Left lobe of liver (tissue), 2 donors: ENCODE measurements at regions not wholly inside any gene's neighbourhood (a gene's known extent, or its start where the extent isn't known, plus 50 kb on each side); places are given as distances from the start of the nearest gene placed in this dataset.

Experiments
- ATAC-seq: fragments of 200-7000 bp; cut with Tn5 transposase; one replicate; pipeline ENCODE4 v1.9.1; 2020; ENCODE audit warnings: mild to moderate bottlenecking, moderate library complexity
- DNase-seq: peaks from one replicate; pipeline ENCODE4 v3.0.0-alpha.2; 2020; ENCODE audit warnings: low spot score
- donor health status: DM: no; HTN: no; CAD: no; lungs with moderate emphysema.
- donor health status: DM: no; HTN: yes; CAD: no.

DNA sequence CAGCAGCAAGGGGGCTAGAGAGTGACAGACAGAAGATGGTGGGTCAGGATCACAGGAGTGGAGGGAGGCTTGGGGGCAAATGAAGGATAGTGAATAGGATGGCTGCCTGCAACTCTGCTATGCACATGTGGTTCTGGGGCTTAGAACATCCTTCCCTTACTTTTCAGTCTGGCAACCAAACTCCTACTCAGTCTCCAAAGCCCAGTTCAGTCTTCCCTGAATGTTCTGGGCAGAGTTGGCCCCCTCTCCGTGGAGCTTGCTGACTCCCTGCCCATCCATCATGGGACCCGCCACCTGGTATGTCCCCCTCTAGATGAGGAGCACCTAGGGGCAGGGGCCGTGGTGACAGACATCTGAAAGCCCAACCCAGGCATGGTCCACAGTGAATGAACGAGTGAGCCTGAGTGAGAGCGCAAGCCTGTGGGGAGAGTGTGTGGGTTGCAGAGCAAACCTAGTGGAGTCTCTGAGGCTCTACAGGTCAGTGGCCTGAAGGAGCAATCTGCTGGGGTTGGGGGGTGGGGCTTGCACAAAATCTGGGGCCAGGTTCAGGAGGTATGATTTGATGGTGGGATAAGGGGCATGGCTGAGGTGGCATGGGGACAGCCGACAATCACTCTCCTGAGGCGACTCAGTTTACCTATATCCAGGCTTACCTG, 180.6 kb downstream of the FGF18 start:
- no peak for DNase-seq
- no peak for ATAC-seq

DNA sequence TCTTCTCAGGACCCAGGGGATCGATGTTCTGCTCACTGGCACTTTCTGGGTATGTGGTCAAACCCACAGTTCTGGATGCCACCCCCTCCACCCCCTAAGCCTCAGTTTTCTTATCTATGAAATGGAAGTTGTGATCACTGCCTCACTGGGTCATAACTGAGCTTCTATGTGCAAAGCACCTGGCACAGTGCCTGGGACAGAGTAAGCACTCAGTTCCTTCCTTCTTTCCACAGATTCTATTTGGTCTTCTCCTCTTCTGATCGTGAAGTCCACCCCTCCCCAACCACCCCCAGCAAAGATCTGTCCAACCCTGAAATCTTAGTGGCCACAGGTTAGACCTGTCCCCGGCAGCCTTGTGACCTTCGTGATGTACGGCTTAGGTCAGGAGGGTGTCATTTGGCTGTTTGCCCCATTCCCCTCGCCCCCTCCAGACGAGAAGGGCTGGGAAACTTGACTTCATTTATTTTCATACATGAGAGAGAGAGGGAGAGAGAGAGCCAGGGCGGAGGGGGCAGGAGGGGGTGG, 181.4 kb downstream of the FGF18 start:
- DNase-seq, result no peak

DNA sequence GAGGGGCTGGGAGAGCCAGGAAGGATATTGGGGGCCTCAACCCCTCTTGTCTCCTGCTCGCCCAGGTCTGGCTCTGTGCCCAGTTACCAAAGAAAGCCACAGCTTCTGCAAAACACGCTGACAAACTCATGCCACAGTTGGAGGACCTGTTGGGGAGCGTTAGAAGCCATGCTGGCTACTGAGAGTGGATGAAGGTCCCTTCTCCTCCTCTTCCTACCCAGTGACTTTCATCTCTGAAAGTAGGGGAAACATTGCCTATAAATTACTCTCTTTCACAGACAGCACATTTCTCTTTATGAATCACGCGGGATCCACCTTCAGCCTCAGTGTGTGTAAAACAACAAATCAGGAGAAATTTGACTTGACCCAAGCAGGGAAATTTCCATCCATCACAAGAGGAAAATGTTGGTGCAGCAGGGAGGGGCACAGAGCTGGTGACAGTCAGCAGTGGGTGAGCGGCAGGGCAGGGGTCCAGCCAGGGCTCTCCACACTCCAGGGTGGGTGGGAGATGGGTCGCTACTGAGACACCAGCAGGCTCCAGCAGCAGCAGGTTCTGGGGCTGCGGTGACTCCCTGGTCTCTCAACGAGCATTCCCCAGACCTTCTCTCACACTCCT, 181.9 kb downstream of the FGF18 start:
- no peak for ATAC-seq
- DNase-seq, result no peak

More for the DNA sequence above, 181.4 kb downstream of the FGF18 start:
- ATAC-seq, result no peak

DNA sequence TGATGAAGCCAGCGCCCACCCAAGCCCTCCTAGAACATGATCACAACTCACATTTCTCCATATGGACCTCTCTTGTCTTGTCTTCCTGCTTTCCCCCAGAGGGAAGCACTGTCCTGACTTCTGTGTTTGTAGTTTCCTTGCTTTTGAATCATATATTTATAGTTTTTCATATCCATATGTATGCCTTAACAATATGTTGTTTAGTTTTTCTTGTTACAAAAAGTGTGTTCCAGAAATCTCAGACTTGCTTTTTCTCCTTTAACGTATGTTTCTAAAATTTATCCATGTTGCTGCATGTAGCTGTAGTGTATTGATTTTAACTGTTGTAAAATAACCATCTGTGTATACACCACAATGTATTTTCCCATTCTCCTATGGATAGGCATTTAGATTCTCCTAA, 182.0 kb upstream of the SMIM23 start:
- ATAC-seq (no peak), DNase-seq (no peak)

DNA sequence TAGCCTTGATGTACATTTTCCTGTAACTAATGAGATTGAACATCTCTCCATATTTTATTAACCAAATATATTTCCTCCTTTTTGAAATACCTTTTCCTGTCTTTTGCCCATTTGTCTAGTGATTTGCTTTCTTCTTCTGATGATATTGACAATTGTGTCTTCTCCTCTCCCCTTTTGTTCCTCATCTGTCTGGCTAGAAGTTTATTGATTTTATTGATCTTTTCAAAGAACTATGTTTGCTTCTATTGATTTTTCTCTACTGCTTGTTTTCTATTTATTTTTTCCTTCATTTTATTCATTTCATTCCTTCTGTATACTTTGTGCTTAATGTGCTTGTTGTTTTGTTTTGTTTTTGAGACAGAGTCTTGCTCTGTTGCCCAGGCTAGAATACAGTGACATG, 181.4 kb upstream of the SMIM23 start:
- no peak for DNase-seq
- ATAC-seq, result no peak

DNA sequence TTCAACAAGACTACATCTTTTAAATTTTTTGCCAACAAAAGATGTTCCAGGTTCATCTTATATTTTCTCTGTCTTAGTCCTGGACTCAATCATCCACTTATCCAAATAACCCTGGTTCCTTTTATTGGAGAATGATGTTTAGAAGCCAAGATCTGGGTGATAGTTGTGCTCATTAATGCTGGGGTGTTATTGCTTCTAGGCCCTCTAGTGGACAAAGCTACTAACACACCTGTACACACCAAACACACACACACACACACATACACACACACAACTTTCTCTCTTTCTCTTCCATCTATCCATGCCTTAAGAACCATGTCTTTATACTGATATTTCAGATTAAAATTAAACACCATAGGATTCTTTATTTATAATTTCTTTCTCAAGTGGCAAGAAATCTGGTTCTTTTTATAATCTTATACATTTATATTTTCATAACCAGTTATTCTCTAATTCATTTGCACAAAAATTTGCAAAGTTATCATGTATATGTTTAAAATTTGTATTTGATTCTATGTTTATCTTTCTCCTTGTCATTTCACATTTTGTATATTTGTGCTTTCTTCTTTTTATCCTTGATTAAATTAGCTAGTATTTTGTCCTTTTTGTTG, 179.1 kb upstream of the SMIM23 start:
- ATAC-seq, result no peak
- DNase-seq, result no peak

DNA sequence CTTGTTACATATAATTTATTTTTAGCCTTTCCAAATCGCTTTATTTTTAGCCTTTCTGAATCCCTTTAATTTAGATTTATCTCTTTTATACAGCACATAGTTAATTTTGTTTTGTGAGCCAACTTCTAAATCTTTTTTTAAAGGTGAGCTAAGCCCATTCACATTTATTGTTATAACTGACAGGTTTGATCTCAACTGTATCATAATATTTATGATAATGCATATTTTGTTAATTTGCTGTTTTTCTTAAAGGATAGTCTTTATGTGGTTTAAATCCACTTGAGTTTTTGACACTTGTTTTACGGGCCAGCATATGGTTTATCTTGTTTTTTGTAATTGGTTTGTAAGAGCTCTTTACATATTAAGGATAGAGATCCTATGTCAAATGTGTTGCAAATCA, 177.8 kb upstream of the SMIM23 start:
- DNase-seq (no peak), ATAC-seq (no peak)

DNA sequence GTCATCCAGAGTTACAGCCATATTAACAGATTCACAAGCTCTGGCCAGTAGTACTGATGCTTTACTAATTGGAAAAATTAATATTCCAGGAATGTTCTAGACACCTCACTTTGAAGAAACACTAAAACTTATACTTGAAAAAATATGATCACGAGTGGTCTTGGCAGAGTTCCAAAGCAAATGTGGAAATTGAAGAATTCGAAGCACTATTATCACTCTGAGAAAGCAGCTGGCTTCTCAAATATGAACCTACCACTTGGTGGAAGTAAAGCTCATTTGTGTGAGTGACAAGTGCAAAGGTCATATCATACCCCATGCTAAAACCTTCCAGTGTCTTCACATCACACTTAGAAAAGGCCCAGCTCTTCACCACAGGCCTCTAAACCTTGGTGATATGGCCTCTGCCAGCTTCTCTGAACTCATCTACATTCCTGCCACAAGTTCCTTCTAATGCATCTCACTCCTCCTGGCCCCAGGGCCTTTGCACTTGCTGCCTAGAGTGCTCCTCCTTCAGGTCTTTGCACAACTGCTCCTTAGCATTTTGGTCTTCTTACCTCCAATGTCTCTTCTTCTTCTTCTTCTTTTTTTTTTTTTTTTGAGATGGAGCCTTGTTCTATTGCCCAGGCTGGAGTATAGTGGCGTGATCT, 175.7 kb upstream of the SMIM23 start:
- DNase-seq (no peak), ATAC-seq (no peak)

DNA sequence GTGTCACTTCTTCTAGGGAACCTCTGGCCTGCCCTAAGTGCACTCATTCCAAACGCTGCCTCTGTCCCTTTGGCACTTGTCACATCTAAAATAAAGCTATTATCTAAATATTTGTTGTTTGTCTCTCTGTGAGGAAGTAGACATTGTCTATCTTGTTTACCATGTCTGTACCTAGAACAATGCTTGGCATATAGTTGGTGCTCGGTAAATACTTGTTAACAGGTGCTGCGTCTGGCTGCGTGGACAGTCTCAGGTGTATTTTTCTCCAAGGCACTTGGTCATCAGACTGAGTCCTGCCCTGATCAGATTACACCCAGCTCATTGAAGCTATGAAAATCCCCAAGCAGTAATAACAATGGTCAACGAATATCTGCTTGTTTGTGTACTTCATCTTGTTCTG, 174.9 kb upstream of the SMIM23 start:
- no peak for DNase-seq
- ATAC-seq, result no peak

DNA sequence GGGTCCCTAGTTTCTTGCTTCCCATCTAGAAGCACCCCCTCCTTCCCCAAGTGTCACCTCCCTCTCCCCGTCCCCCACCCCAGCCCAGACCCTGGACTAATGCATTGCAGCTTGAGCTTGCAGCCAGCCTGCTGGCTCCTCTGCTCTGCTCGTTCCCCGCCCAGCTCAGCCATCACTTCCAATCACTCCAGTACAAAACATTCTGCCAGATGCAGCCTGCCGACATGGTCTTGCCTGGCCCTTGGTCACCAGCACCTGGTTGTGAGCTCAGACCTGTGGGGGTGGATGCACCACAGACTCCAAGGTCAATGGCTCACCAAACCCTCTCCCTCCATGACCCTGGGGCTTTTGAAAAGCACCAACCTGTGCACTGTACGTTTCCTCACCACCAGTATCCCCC, 172.9 kb upstream of the SMIM23 start:
- no peak for ATAC-seq
- DNase-seq, result no peak

DNA sequence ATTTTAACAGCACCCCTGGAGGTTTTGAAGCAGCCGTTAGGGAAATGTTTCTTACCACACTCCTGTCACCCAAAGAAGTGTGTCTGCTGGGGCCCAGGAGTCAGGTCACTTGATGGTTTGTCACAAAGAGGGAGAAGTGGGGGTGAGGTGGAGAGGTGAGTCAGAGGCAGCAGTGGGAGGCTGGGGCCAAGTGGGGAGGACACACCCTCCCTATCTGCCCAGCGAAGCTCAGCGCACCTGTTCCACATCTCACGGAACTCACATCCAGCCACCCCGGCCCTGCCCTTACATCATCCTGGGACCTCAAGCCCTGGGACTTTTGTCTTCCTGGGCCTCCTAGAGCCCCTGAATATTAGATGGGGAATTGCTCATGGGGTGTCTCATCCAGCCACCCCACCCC, 171.1 kb upstream of the SMIM23 start:
- DNase-seq, result no peak

DNA sequence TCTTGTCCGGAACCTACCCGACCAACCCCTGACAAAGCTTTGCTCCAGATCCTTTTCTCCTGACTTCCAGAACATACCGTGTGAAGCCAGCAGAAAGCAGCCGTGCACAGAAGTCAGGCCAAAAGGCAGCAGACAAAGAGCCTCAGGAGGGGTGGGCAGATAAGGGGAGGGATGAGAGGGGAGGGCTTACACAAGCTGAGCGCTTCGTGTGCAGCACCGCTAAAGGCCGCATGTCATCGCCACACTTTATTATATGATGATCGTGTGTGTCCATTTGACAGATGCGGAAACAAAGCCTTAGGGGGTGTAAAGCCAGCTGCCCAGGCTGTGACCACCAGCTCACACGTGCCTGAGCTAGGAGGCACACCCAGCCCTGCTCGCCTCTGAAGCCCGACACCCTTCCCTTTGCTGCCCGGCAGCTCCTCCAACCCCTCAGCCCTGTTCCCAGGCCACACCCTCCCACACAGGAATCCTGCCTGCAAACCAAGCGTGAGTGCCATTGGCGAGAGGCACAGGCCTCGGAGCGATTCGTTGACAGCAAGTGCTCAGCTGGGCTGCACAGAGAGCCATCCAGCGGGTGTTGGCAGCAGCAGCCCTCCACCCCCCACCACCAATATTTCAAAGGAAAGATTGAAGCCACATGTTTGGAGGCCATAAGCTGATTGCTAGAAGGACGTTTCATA, 170.5 kb upstream of the SMIM23 start:
- DNase-seq (no peak), ATAC-seq (no peak)

More for the DNA sequence above, 171.1 kb upstream of the SMIM23 start:
- ATAC-seq, result no peak

DNA sequence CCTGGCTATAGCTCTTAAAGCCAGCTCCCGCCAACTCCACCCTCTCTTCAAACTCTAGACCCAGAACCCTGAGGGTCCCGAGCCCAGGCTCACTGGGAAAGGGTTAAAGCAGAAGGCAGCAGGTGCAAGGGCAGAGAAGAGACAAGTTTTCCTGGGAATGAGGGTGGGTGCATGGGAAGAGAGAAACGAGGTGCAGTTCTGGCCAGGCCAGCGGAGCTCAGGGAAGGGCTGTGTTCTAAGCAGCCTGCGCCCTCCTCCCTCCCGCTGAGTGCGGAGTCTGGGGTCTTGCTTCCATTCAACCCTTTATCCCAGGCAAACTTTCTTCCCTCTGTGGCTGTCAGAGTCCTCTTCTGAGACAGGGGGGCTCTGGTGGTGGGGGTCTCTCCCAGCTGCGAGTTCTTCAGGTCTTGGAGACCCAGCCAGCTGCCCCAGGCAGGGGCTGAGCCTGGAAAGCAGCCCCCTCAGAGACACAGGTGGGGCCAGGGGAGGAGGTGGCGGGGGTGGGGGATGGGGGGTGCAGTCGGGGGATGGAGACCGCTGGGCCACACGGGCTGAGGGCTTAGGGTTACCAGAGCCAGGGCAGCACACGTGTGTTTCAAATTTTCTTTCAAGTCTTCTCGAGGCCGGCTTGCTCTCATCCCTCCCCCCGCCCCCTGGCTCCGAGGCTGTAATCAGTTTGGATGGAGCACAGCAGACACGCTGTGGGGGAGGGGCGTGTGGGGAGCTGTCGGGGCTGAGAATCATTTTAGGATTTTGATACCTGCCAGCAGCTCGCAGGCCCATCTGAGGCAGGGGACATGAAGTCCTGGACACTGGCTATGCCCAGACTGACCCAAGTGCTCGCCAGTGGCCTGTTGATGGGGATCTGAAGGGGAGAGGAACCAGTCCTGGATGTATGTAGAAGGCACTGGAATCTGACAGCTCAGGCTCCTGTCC, 169.6 kb upstream of the SMIM23 start:
- DNase-seq (no peak), ATAC-seq (no peak)

DNA sequence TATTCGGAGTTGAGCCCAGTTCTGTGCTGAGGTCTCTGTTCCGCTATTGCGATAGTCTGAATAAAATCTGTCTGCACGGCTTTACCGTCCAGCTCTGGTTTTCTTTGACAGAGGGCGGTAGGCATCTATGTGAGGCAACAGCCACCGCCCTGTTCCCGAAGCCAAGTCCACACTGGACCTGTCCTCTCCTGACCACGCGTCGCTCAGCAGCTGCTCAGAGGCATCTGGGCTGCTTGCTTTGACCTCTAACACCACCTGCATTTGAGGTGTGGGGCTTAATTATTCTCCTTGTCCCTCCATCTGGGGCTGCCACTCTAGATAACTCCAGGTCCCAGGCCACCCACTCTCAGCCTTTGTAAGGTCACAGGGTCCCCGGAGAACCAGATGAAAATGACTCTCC, 168.4 kb upstream of the SMIM23 start:
- ATAC-seq, result no peak
- no peak for DNase-seq

DNA sequence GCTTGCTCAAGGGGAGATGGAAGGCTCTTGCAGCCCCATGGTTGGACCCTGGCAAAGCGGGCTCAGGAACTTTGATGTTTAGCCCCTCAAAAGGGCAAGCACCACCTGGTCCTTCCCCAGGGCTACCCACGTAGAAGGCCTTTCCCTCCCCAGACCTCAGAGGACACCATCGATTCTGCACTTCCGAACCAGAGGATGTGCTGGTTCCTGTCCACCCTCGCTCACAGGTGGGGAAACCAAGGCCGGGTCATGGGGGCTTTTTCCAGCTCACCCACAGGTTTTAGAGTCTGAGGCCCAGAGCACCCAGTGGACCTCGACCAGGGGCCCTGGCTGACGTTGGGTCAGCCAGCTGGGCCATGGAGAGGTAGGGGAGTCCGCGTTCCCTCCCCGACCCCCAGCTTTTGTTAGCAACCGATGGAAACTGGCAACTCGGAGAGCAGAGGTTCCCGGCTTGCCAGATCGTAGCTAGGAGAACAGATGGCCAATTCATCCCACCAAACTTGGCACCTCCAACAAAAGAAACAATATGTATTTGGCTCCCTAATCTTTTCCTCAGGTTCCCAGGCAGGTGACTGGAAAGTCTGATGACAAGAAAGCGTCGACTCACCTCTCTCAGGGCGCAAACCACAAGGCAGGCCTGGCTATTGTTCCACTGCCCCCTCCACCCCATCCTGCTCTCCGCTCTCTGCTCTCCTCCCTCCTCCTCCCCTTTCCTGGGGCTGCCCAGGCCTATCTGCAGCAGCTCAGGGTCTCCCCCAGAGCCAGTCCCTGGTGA, 167.6 kb upstream of the SMIM23 start:
- DNase-seq, result no peak
- no peak for ATAC-seq

DNA sequence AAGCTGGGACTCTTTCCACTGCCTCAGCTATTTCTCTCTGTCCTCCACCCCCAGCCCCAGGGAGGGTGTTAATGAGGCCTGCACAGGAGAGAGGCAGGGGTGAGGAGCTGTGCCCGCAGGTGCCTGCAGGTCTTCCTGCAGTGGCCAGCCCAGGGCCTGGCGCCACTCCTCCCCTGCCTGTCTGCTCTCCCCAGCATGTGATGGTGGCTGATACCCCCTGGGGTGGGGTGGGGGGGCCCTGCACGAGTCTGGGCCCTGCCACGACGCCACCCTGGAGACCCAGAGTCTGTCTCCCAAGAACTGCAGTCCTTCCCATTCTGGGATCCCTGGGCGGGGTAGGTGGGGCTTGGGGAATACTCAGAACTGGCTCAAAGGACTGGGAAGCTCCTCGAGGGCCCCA, 166.4 kb upstream of the SMIM23 start:
- no peak for ATAC-seq
- DNase-seq, result no peak

DNA sequence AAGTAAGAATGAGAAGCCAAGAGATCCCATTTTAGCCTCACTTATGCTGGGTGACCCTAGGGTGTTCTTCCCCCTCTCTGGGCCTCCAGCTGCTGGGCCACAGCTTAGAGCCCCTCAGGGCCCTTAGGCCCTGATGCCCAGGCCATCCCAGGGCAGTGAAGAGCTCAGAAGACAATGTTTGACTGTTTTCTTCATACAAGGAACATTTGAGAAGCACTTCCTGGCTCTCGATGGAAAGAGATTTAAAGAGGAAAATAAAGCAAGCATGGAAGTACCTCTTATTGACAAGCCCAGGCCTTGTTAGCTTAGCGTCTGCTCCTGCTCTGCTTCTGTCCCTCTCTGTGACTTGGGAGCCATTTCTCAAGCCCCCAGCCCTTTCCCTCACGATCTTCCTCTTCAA, 165.9 kb upstream of the SMIM23 start:
- ATAC-seq (no peak), DNase-seq (no peak)

DNA sequence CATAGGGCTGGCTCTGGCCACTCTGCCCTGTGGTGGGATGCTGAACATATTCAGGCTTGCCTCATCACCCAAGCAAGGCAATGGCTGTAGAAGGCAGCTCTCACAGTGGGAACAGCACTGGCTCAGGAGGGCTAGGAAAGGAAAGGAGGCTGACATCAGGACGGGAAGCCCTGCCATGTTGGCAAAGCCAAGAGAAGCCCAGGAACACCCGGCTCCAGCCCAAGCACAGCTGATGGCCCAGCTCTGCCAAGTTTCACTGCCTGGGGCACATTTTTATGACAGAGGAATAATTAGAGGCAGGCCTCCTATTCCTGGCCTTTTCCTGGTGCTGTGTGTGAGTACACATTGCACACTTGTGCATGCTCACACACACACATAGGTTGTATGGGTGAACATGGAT, 163.6 kb upstream of the SMIM23 start:
- DNase-seq, result no peak
- no peak for ATAC-seq

DNA sequence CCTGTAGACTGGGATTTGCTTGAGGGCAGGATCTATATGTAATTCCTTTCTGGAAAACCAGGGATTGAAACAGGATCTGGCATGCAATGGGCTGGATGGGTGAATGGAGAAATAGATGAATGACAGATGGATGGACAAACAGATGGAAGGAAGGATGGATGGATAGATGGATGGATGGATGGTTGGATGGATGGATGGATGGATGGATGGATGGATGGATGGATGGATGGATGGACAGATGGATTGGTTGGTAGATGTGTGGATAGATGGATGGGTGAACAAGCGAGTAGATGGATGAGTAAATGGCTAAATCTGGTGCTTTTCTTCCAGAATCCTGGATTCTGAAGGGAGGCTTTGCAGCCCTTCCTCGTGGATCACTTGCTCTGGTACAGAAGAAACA, 162.5 kb upstream of the SMIM23 start:
- DNase-seq (no peak), ATAC-seq (no peak)
